Uterus (tissue), 3 donors: ENCODE measurements at regions not wholly inside any gene's neighbourhood (a gene's known extent, or its start where the extent isn't known, plus 50 kb on each side); places are given as distances from the start of the nearest gene placed in this dataset.

Experiments used
- DNase-seq, 2 donors: peaks; one replicate each; pipeline ENCODE4 v3.0.0-alpha.2; 2019 to 2020
- H3K27ac ChIP-seq, 2 donors: fragments of 200-600 bp; sonication (generic); 1 replicate in 1 of 2; 2 replicates in 1 of 2; pipeline ENCODE4 v1.5.1; 2016 to 2018
- H3K27me3 ChIP-seq, 2 donors: fragments of 200-600 bp; sonication (generic); one replicate each; pipeline ENCODE4 v1.5.1; 2018 to 2019; ENCODE audit warnings: control low read depth in 1 of 2
- H3K36me3 ChIP-seq, 2 donors: fragments of 200-600 bp; sonication (generic); one replicate each; pipeline ENCODE4 v1.5.1; 2019; ENCODE audit warnings: control low read depth in 1 of 2
- H3K4me1 ChIP-seq, 2 donors: fragments of 200-600 bp; sonication (generic); one replicate each; pipeline ENCODE4 v1.5.1; 2018 to 2019; ENCODE audit warnings: control low read depth in 1 of 2
- H3K4me3 ChIP-seq, 2 donors: fragments of 200-600 bp; sonication (generic); 1 replicate in 1 of 2; 2 replicates in 1 of 2; pipeline ENCODE4 v1.5.1; 2018 to 2019; ENCODE audit warnings: mild to moderate bottlenecking in 1 of 2
- H3K9me3 ChIP-seq, 2 donors: fragments of 200-600 bp; sonication (generic); one replicate each; pipeline ENCODE4 v1.5.1; 2019; ENCODE audit warnings: control low read depth in 1 of 2
- CTCF ChIP-seq, 4 experiments: fragments of 200-600 bp in 2 of 4; fragments of 450-650 bp in 2 of 4; sonication (generic) in 2 of 4; IDR thresholded peaks; one replicate each; pipeline ENCODE4 v1.5.1; 2016 to 2019; ENCODE audit warnings: antibody characterized with exemption in 4 of 4, mild to moderate bottlenecking in 2 of 4, moderate library complexity in 1 of 4
- POLR2A ChIP-seq, 2 donors: fragments of 450-650 bp; IDR thresholded peaks; one replicate each; pipeline ENCODE4 v1.6.1; 2016; ENCODE audit warnings: antibody characterized with exemption in 2 of 2, mild to moderate bottlenecking in 1 of 2, moderate library complexity in 1 of 2
- intact Hi-C: fragments of 100-400 bp; cut with DNase I; formaldehyde crosslinking; loops from one replicate; pipeline ENCODE4 v1.15.1; 2023; ENCODE audit warnings: low total_unique reads
- donor health status: DM: yes; HTN: yes; CAD: no.

GRCh38 chr7:13742126-13742525 lies 247.3 kb downstream of the ETV1 start:
- intact Hi-C loops = no loop called here
- Histone ChIP-seq H3K4me1 (no peaks in the 10 kb centered on the region), H3K4me3 (no peak overlapping the region), H3K9me3 (no peaks in the 10 kb centered on the region), H3K27ac (no peak overlapping the region), H3K27me3 (no peaks in the 10 kb centered on the region), H3K36me3 (no peaks in the 10 kb centered on the region)
- TF ChIP-seq POLR2A (IDR thresholded peaks at IDR 0.05) = no peak
- no peak for TF ChIP-seq CTCF (IDR thresholded peaks at IDR 0.05)
- DNase-seq = no peak

DNA sequence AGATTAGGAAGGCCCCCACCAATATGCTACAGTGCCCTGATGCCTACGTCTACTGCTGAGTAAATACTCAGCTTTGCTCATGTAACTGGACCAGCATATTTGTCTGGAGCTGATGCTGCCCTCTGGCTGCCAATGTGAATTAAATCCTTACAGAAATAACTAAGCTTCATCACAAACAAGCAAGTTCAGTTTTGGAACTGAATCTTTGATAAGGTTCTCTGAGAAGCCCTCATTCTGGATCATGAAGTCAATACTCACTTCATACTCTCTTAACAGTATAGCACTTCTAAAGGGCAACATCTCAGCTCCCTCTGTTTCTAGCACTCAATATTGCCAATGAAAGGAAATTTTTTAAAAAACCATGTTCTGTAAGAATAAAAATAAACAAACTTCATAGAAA lies 246.7 kb downstream of the ETV1 start:
- intact Hi-C loops = no loop called here
- Histone ChIP-seq H3K36me3 (no peaks in the 10 kb centered on the region), H3K27ac (no peak overlapping the region), H3K27me3 (no peaks in the 10 kb centered on the region), H3K4me1 (no peaks in the 10 kb centered on the region), H3K4me3 (no peak overlapping the region), H3K9me3 (no peaks in the 10 kb centered on the region)
- TF ChIP-seq POLR2A (IDR thresholded peaks at IDR 0.05) (no peak), CTCF (IDR thresholded peaks at IDR 0.05) (peak in 2 of 4 experiments; percentile 14 to 16)
- DNase-seq = no peak

GRCh38 chr7:13743226-13743625 lies 246.2 kb downstream of the ETV1 start:
- H3K9me3 ChIP-seq = no peaks in the 10 kb centered on the region
- TF ChIP-seq POLR2A (IDR thresholded peaks at IDR 0.05) = no peak
- TF ChIP-seq CTCF (IDR thresholded peaks at IDR 0.05) = no peak
- no peak for DNase-seq
- H3K4me3 ChIP-seq = no peak overlapping the region
- H3K36me3 ChIP-seq = no peaks in the 10 kb centered on the region
- no peaks in the 10 kb centered on the region for H3K27me3 ChIP-seq
- intact Hi-C loops = no loop called here
- no peaks in the 10 kb centered on the region for H3K4me1 ChIP-seq
- no peak overlapping the region for H3K27ac ChIP-seq

- no peak overlapping the region for H3K27ac ChIP-seq
- no peaks in the 10 kb centered on the region for H3K9me3 ChIP-seq
- TF ChIP-seq POLR2A (IDR thresholded peaks at IDR 0.05) = no peak
- TF ChIP-seq CTCF (IDR thresholded peaks at IDR 0.05) = no peak
- no peaks in the 10 kb centered on the region for H3K36me3 ChIP-seq
- H3K4me3 ChIP-seq = no peak overlapping the region
- no peaks in the 10 kb centered on the region for H3K27me3 ChIP-seq
- no peaks in the 10 kb centered on the region for H3K4me1 ChIP-seq
- intact Hi-C loops = no loop called here
- DNase-seq = no peak
Measured at GRCh38 chr7:13745530-13745929, 243.9 kb downstream of the ETV1 start.

DNA sequence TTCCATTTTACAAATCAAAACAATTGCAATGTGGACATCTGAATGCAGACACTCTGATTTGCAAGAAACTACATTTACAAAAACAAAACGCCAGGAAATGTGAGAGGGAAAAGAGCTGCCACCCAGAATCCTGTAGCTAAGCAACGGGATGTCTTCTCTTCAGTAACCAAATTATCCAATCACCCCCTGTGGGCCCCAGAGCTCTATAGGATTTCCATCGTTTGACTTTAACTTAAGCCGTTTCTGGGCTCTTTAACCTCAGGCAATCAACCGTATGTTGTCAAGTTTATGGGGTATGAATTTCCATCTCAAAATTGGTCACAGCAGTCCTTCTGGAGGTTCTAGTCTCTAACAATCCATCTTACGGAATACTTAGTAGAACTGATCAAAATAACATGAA lies 240.5 kb downstream of the ETV1 start:
- H3K9me3 ChIP-seq = no peaks in the 10 kb centered on the region
- intact Hi-C loops = no loop called here
- no peaks in the 10 kb centered on the region for H3K4me1 ChIP-seq
- no peaks in the 10 kb centered on the region for H3K27me3 ChIP-seq
- no peaks in the 10 kb centered on the region for H3K36me3 ChIP-seq
- no peak overlapping the region for H3K27ac ChIP-seq
- TF ChIP-seq CTCF (IDR thresholded peaks at IDR 0.05) (no peak), POLR2A (IDR thresholded peaks at IDR 0.05) (no peak)
- H3K4me3 ChIP-seq = no peak overlapping the region
- DNase-seq = no peak
